HEK293T (cell line): ENCODE measurements at regions not wholly inside any gene's neighbourhood (a gene's known extent, or its start where the extent isn't known, plus 50 kb on each side); places are given as distances from the start of the nearest gene placed in this dataset.

Experiments used
- CTCF ChIA-PET: fragments of 350-600 bp; formaldehyde crosslinking; extraction: SDS; loops from one replicate; lab custom pipeline; 2021; ENCODE audit warnings: antibody characterized with exemption, inconsistent platforms; lab: Yijun Ruan, JAX
- POLR2A ChIA-PET: fragments of 350-600 bp; formaldehyde crosslinking; extraction: SDS; loops from one replicate; lab custom pipeline; 2020; ENCODE audit warnings: antibody characterized with exemption, inconsistent platforms; lab: Yijun Ruan, JAX
- DNase-seq: peaks from one replicate; pipeline ENCODE4 v3.0.0; 2012; ENCODE audit warnings: mixed read lengths; ENCODE audit errors: extremely low spot score
- ARNT ChIP-seq: fragments of 450-650 bp; IDR thresholded peaks from 2 replicates; pipeline ENCODE4 v1.6.1; 2017; ENCODE audit warnings: mild to moderate bottlenecking
- BHLHE40 ChIP-seq: fragments of 450-650 bp; IDR thresholded peaks from 2 replicates; pipeline ENCODE4 v1.6.1; 2016; ENCODE audit warnings: mild to moderate bottlenecking, moderate library complexity, borderline replicate concordance
- CTBP1 ChIP-seq: fragments of 450-650 bp; IDR thresholded peaks from 2 replicates; pipeline ENCODE4 v1.6.1; 2016; ENCODE audit warnings: borderline replicate concordance
- ELF4 ChIP-seq: fragments of 450-650 bp; IDR thresholded peaks from 2 replicates; pipeline ENCODE4 v1.6.1; 2017; ENCODE audit warnings: antibody characterized with exemption
- FOXA1 ChIP-seq: fragments of 450-650 bp; IDR thresholded peaks from 2 replicates; pipeline ENCODE4 v1.6.1; 2016; ENCODE audit warnings: mild to moderate bottlenecking
- FOXK2 ChIP-seq: fragments of 450-650 bp; IDR thresholded peaks from 2 replicates; pipeline ENCODE4 v1.6.1; 2016; ENCODE audit warnings: mild to moderate bottlenecking
- FOXM1 ChIP-seq: fragments of 450-650 bp; IDR thresholded peaks from 2 replicates; pipeline ENCODE4 v1.6.1; 2017; ENCODE audit warnings: mild to moderate bottlenecking, borderline replicate concordance
- HDGF ChIP-seq: fragments of 450-650 bp; IDR thresholded peaks from 2 replicates; pipeline ENCODE4 v1.6.1; 2017; ENCODE audit warnings: antibody characterized with exemption, borderline replicate concordance
- L3MBTL2 ChIP-seq: fragments of 450-650 bp; conservative IDR thresholded peaks from 2 replicates; pipeline ENCODE4 v1.6.1; 2016; ENCODE audit warnings: mild to moderate bottlenecking
- LEF1 ChIP-seq: fragments of 450-650 bp; IDR thresholded peaks from 2 replicates; pipeline ENCODE4 v1.6.1; 2017; ENCODE audit warnings: mild to moderate bottlenecking, borderline replicate concordance
- NFRKB ChIP-seq: fragments of 450-650 bp; IDR thresholded peaks from 2 replicates; pipeline ENCODE4 v1.6.1; 2016; ENCODE audit warnings: mild to moderate bottlenecking, moderate library complexity
- PKNOX1 ChIP-seq: fragments of 450-650 bp; IDR thresholded peaks from 2 replicates; pipeline ENCODE4 v1.6.1; 2016
- SP1 ChIP-seq: fragments of 450-650 bp; IDR thresholded peaks from 2 replicates; pipeline ENCODE4 v1.6.1; 2017
- SUZ12 ChIP-seq: fragments of 450-650 bp; IDR thresholded peaks from 2 replicates; pipeline ENCODE4 v1.6.1; 2016; ENCODE audit warnings: mild to moderate bottlenecking
- TARDBP ChIP-seq: fragments of 450-650 bp; IDR thresholded peaks from 2 replicates; pipeline ENCODE4 v1.6.1; 2016
- ZNF384 ChIP-seq: fragments of 450-650 bp; IDR thresholded peaks from 2 replicates; pipeline ENCODE4 v1.6.1; 2016

- DNase-seq = no peak
- ChIA-PET CTCF (no interaction called here), POLR2A (no interaction called here)
- TF ChIP-seq PKNOX1 = no peak
- no peak for TF ChIP-seq HDGF
- TF ChIP-seq FOXA1 = no peak
These were observed 79.6 kb upstream of the SPANXN2 start for GRCh38 chrX:143800150-143800549.

DNA sequence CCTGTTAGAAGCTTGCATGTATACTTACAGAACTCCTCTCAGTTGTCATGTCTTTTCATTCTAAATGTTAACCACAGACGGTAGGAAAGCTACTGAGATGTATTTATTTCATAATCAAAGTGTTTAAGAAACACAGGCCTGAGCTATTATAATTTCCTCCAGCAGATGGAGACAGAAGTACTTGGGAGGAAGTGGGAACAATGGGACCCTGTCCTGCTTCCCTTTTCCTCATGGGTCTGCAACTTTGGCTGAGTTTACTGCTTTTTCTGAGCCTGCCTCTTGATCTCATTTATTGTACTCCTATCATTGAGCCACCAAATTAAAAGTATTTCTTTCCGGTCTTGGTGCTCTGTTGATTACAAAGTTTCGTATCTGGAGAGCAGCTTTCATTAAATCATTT, 67.7 kb upstream of the SPANXN2 start:
- ChIA-PET CTCF (no interaction called here), POLR2A (no interaction called here)
- DNase-seq = peak; percentile 14
- TF ChIP-seq ZNF384 (no peak), PKNOX1 (no peak), NFRKB (no peak), TARDBP (no peak), L3MBTL2 (no peak), ARNT (no peak), SUZ12 (no peak), FOXK2 (no peak), FOXA1 (no peak), CTBP1 (no peak)

DNA sequence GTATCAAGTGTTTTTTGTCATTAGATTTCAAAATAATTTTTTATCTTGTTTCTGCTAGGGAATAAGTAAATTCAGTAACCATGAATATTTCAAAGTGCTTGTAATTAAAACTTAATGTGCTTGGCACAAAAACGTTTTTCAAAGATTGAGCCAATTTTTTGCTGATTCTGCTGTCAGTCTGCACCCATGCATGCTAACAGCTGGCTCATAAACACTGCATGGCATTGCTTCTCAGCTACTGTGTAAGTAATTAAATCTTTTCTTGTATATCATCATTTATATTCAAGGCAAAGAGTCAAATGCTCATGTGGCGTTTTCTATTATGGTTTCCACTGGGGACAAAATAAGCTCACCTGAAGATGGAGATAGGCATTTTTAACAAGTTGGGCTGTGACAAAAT, 66.8 kb upstream of the SPANXN2 start:
- POLR2A ChIA-PET = no interaction called here
- DNase-seq = no peak
- CTCF ChIA-PET = no interaction called here
- TF ChIP-seq BHLHE40 = no peak
- no peak for TF ChIP-seq HDGF
- no peak for TF ChIP-seq LEF1
- TF ChIP-seq ZNF384 = no peak
- no peak for TF ChIP-seq SUZ12
- no peak for TF ChIP-seq FOXM1
- TF ChIP-seq TARDBP = no peak
- TF ChIP-seq CTBP1 = no peak
- no peak for TF ChIP-seq PKNOX1
- no peak for TF ChIP-seq ELF4
- no peak for TF ChIP-seq L3MBTL2
- no peak for TF ChIP-seq SP1
- no peak for TF ChIP-seq NFRKB
- no peak for TF ChIP-seq FOXK2
- TF ChIP-seq ARNT = no peak
- TF ChIP-seq FOXA1 = no peak

GRCh38 chrX:143781103-143781502, 60.6 kb upstream of the SPANXN2 start:
- DNase-seq = no peak
- TF ChIP-seq PKNOX1 (no peak), FOXA1 (no peak), NFRKB (no peak), ARNT (no peak)
- ChIA-PET POLR2A (no interaction called here), CTCF (no interaction called here)
